Urothelium cell line (cell line): ENCODE measurements at regions not wholly inside any gene's neighbourhood (a gene's known extent, or its start where the extent isn't known, plus 50 kb on each side); places are given as distances from the start of the nearest gene placed in this dataset.

Experiments used
- DNase-seq: peaks from one replicate; pipeline ENCODE4 v3.0.0; 2011; ENCODE audit warnings: low spot score, mixed read lengths
- FAIRE-seq: peaks from 2 replicates; lab custom pipeline; 2011; peaks lifted over from hg19 to GRCh38; lab: Jason Lieb, UNC

DNA sequence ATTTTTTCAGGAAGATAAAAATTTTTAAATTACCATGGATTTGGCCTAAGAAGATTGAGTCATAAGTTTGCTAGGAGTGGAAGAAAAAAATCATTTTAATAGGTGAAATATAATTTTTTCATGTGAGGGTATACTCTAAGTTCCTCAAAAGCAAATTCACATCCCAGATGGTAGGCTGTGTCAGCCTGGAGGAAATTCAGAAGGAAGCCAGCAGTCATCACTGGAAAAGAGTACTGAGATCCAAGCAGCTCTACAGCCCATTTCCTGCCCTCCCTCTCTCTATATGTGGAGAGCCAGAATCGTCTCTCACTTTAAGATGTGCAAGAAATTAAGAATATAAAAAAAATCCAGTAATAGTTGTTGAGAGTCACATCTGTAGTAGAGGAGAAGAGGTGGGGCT, 126.5 kb upstream of the CDH18 start:
- DNase-seq: no peak
- no peak for FAIRE-seq

DNA sequence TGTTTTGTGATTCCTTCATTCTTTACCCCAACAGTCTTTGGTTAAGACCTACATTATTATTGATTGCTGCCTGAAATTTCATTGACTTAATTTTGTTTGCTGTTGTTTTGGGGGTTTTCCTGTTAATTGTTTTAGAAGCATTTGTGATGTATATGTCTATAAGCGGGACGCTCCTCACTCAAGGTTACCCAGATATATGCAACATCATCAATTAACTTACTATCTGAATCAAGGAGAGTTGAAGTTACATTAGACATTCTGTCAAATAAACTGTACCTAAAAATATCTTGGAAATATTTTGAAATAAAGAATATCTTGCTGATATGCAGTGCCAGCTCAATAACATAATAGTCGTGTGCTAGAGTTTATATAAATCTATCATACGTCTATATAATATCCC, 125.9 kb upstream of the CDH18 start:
- FAIRE-seq (no peak), DNase-seq (no peak)

DNA sequence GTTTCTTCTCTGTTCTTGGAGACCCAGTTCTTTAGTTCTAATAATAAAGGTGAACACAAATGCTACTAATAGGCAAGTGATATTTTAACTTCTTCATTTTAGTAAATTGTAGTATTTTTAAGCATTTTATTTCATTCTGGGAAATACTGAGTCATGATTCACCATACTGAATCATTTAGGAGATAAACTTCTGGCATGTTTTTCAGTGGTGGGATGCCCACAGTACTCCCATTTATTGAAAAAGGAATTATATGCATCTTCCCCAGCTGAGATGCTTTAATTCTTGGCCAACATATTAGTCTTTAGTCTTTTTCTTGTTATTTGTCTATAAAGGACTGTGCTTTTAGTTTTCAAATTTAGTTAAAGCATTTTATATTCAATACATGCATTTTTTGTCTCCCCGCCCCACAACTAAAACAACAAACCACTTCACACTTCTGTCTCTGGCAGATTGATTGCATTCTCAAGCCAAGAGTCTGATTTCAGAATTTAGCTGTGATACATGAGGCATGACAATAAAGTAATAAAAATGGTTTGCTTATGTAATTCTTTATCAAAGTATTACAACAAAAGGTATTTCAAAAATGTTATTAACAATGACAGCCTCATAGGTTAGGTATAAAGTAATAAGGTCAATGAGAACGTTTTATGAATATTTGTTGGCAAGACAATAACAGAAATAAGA, 125.2 kb upstream of the CDH18 start:
- DNase-seq (no peak), FAIRE-seq (no peak)

DNA sequence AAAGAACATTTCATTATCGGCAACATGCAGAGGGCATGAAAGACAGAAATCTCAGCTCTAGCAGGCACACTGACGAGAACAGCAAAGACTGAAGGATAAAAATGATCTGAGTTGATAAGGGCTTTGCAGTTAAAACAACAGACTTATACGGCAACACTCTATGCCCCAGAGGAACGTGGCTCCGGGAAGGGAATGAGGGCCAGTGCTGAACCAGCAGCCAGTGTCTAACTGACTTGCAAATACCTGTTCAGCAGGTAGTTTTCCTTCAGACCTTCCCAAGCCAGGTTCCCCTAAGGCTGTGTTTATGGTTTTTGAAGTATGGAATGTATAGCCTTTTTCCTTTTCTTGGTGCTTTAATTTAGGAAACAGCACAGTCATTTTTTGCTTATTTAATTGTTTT, 121.3 kb upstream of the CDH18 start:
- FAIRE-seq (peak; percentile 13), DNase-seq (no peak)

DNA sequence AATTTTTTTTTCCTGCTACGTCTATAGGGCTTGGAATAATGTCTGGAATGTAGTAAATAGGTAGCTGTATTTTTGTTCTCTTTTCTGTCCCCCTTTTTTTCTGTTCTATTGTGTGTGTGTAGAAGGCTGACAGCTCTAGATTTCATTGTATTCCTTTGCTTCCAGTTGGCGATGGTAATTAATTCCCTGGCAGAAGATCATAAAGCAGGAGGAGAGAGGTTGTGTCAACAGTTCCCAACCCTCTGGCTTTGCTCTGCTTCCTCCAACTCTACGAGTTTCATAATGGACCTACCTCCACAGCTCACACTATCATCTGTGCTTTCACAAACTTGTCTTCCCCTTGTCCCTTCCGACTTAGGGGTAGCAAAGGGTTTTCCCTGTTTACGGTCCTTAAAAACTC, 117.9 kb upstream of the CDH18 start:
- no peak for DNase-seq
- FAIRE-seq: no peak

DNA sequence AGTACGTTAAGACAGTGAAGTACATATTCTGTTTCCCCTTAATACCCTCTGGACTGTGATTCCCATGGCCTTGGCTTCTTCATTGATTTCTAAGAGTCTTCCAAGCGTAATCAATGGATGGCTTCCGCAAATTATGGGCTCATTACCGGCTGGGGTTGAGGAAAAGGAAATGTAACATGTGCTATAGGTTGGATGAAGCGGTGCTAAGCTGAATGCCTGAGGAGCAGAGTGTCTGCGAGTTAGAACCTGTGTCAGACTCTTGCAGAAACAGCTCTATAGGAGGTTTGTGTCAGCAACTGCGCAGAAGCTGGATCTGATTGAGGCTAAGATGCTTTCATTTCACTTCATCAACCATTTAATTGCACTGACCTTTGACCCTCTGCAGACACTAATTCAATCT, 114.3 kb upstream of the CDH18 start:
- DNase-seq (no peak), FAIRE-seq (no peak)

DNA sequence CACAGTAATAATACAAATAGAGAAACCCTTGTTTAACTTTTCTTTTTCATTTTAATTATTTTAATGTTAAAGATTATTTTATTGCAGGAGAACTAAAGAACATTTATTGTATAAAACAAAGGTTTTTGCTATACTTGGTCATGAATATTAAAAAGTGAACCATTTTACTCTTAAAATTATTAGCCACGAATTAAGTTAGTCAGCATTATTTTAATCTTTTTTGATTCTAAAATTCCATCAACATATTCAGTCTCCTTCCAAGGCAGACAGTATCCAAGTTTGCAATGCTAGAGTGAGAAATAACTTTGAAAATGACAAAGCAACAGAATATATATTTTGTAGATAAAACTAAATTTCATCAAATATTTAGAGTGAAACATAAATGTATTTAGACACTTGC, 110.7 kb upstream of the CDH18 start:
- FAIRE-seq: no peak
- DNase-seq: no peak

DNA sequence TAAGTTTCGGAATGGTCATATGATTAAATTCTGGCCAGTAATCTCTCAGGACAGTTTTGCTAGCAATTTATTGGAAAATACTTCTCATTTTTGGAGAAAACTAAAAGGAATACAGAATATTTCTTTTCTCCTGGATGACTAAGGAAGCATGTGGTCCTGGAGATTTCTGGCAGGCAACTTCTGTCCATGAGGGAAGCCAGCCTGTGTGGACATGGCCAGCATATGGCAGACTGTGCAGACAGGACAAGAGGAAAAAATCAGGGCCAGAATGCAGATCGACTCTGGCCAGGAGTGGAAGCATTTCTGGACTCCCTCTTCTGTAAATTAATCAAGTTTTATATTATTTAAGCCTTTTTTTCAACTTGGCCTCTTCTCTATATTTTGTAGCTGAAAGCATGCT, 100.4 kb upstream of the CDH18 start:
- DNase-seq: no peak
- no peak for FAIRE-seq

DNA sequence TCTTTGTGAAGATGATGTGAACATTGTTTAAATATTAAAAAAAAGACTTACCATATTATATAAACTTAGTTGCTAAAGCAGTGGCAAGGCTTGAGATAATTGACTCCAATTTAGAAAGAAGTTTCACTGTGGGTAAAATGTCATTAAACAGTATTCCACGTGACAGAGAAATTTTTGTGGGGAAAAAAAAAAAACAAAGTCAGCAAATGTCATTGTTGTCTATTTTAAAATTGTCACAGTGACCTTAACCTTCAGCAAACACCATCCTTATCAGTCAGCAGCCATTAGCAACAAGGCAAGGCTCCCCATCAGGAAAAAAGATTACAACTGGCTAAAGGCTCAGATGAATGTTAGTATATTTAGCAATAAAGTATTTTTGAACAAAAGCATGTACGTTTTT, 99.3 kb upstream of the CDH18 start:
- FAIRE-seq (no peak), DNase-seq (no peak)

DNA sequence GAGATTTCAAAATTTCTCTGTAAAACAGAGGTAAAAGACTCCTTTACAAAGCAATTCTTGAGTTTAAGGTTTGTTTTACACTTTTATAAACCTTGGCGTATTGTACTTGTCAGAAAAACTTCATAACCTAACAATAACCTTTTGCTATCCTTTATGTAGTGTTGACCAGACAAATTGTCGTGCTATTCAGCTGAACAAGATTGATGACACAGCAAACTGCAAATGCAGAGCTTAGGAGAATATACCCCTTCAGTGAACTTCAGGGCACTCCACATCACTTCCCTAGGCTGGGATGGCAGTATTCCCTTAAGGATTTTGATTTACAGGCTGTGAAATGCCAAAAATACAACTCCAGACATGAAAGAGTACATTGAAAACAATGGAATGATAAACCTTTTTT, 89.2 kb upstream of the CDH18 start:
- FAIRE-seq (no peak), DNase-seq (no peak)

DNA sequence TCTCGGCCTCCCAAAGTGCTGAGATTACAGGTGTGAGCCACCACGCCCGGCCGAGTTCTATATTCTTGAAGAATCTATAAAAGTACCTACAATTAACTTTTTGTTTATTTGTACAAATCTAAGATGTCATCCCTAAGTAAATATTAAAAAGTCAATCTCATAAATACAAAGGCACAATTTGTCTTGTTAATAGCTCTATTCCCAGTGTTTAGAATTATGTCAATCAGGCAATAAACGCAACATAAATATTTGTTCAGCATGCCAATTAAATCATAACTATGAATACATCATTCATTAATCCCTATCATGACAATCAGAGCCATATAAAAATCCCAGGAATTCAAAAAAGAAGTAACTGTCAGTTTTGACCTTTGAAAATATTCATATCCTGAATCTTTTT, 68.9 kb upstream of the CDH18 start:
- FAIRE-seq: no peak
- DNase-seq: no peak

DNA sequence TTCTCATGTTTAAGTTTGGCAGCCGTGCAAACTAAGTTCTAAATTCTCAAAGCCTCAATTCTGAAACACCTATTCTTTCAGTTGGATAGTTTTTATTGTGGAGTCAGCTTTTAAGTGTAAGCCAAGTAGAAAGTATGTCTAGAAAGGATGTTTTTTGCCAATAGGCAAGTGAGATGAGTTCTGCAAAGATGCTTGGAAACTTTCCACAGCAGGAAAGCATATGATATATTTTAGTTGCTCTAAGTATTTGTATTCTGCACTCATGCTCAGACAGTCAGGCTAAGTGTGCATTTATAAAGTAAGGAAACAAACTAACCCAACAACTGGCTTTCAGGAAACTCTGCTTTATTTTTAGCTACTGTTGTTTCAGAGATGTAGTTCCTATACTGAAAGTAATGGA, 67.3 kb upstream of the CDH18 start:
- DNase-seq: no peak
- no peak for FAIRE-seq

DNA sequence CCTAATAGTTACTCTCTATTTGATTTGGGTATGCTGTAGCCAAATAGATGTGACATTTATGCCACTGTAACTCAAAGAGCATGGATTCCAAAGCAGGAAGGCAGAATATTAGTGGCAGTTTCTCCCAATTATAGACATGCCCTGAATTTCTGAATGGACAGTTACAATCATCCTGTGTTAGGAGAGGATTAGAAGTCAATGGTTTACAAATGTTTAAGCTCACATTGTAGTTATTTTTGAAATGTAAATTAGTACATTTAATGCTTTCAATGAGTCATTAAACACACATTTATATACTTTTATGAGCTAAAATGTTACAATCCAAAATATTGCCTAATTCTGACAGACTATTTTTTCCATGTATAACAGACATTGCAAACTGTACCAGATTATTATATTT, 62.3 kb upstream of the CDH18 start:
- FAIRE-seq (no peak), DNase-seq (no peak)

DNA sequence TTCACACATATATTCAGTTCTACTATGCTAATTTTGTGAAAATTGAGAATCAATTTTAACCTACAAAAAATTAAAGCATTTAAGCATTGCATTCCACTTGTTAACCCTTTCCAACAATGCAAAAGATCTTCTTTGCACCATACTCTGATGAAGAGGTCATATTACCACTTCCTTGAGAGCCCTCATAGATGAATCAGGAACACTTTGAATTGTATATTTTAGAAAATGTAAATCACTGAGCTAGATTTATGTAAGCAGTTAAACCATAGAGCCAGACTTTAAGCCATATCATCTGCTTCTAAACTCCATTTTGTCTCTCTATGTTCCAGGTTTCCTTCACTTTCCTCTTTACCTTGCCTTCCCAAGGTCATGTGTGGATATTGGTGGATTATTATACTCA, 56.5 kb upstream of the CDH18 start:
- FAIRE-seq (no peak), DNase-seq (no peak)

DNA sequence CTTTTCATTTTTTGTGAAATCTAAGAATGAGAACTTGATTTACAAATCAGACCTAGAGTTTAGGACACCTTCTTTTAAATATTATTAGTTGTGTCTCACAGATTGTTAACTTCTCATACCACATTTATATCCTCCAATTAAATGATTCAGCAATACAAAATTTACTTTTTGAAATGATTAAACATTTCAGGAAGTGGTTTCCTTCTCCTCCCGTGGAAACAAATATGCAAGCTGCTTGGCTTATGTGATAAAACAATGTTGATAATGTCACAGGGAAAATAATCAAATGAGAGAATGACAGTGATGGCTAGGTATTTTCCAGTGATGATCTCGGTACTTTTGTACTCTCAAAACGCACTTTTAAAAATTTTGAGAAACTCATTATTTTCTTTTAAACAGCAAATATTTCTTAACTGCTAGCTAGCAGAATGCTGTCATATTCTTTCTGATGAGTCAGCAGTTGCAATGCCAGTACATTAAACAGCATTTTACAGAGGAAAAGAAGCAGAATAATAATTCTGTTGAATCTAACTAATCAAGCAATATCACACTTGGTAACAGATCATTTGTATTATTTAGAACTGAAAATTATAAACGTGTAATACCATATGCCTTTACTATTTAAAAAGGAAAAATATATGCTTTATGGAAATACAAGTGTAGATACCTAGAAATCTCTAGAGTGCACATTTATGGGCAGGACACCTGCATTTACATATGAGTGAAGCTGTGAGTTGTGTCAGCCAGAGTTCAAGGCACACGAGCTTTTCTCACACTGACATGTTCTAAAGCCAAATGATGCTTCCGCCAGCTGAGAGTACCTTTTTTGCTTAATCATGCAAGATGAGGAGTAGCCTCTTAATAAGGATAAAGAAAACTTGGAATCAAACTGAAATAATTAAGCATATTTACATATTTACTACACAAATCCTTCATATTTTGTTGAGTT, 53.6 kb upstream of the CDH18 start:
- FAIRE-seq (no peak), DNase-seq (no peak)

DNA sequence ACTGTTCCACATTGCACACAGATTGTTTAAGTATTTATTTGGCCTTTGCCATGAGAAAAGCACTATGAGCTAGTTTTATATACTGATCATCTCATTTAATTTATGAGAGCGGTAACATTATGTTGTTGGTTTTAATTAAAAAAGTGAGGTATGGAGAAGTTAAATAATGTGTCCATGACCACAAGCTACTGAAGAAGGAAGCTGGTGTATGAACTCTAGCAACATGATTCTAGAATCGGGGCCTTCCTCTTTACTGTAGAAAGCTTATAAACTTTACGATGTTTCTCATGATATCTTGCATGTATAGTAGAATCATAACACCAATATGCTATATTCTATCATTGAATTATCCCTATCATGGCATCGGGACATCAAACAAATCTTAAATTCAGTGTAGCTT, 52.9 kb upstream of the CDH18 start:
- FAIRE-seq: no peak

More for the DNA sequence above, 52.9 kb upstream of the CDH18 start:
- no peak for DNase-seq
